ENCODE measurements at regions not wholly inside any gene's neighbourhood (a gene's known extent, or its start where the extent isn't known, plus 50 kb on each side); places are given as distances from the start of the nearest gene placed in this dataset.

- Histone ChIP-seq H3K4me1 (no peaks in the 10 kb centered on the region), H3K27ac (no peak overlapping the region), H3K27me3 (no peaks in the 10 kb centered on the region), H3K9me3 (no peaks in the 10 kb centered on the region), H3K4me3 (replicated peaks in 1 of 3) (no peak overlapping the region), H3K36me3 (no peaks in the 10 kb centered on the region)
- WGBS, 2 donors: 84 to 85% methylated on average over 4 to 5 of the region's 5 CpGs
- no peak for DNase-seq
- no peak for TF ChIP-seq CTCF (IDR thresholded peaks at IDR 0.05)
- TF ChIP-seq POLR2A (IDR thresholded peaks at IDR 0.05): no peak
- intact Hi-C loops (cut with DNase I): no loop called here
These were observed 2338.6 kb downstream of the LRRC4C start for GRCh38 chr11:39120890-39121289.

GRCh38 chr11:39113606-39114005 lies 2345.8 kb downstream of the LRRC4C start:
- TF ChIP-seq CTCF (IDR thresholded peaks at IDR 0.05) (no peak), POLR2A (IDR thresholded peaks at IDR 0.05) (no peak)
- Histone ChIP-seq H3K4me3 (replicated peaks in 1 of 3) (no peak overlapping the region), H3K27ac (no peak overlapping the region), H3K4me1 (no peaks in the 10 kb centered on the region), H3K36me3 (no peaks in the 10 kb centered on the region), H3K9me3 (no peaks in the 10 kb centered on the region), H3K27me3 (no peaks in the 10 kb centered on the region)
- intact Hi-C loops (cut with DNase I): no loop called here
- no peak for DNase-seq

DNA sequence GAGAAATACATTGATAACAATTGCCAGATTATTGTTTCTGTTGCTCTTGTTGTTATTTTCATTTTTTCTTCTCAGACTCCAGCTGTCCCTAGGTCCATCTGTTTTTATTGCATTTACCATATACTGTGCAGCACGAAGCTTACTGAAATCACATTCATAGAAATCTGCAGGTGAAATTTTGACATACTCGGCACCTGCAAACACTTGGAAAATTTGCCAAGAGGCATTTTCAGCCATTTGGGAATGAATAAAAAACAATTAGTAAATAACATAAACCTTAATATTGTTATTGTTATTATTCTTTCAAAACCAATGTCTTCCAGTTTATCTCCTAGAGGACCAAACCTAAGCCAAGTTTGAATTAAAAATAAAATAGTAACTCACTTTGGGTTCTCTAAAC lies 2357.2 kb downstream of the LRRC4C start:
- intact Hi-C loops (cut with DNase I): no loop called here
- Histone ChIP-seq H3K4me1 (no peaks in the 10 kb centered on the region), H3K36me3 (no peaks in the 10 kb centered on the region), H3K4me3 (replicated peaks in 1 of 3) (no peak overlapping the region), H3K27ac (no peak overlapping the region), H3K27me3 (no peaks in the 10 kb centered on the region), H3K9me3 (no peaks in the 10 kb centered on the region)
- DNase-seq: no peak
- TF ChIP-seq POLR2A (IDR thresholded peaks at IDR 0.05) (no peak), CTCF (IDR thresholded peaks at IDR 0.05) (no peak)
- 86% methylated on average over 2 of the region's 2 CpGs for WGBS, 2 donors

DNA sequence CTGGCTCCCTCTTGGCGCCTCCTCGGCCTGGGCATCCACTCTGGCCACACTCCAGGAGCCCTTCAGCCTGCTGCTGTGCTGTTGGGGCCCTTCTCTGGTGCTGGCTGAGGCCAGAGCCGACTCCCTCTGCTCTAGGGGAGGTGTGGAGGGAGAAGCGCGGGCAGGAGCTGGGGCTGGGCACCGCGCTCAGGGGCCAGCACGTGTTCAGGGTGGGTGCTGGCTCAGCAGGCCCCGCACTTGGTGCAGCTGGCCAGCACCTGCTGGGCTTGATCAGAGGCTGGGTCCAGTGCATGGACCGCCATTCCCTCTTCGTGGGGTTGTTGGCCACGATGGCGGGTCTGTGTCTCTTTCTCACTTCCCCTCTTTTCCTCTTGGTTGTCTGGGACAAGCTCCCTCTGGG lies 2381.0 kb downstream of the LRRC4C start:
- no peak overlapping the region for H3K4me3 ChIP-seq (replicated peaks in 1 of 3)

DNA sequence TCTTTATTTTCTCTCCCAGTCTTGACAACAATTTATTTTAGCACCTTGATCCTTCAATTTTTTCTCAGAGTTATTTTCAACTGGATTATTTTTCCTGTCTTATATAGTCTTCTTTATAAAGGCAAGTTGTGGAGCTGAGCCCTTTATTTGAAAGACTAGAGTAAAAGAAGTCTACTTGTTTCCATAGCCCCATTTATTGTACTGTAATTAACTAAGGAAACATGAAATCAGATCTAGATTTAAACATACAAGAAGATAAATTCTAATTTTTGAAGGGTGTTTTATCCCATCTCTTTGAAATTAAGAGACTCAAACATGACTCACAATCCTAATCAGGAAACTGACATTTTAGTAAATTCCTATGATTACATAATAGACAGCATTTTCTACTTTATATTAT lies 2421.8 kb downstream of the LRRC4C start:
- Histone ChIP-seq H3K4me3 (replicated peaks in 1 of 3) (no peak overlapping the region), H3K36me3 (no peaks in the 10 kb centered on the region), H3K27ac (no peak overlapping the region), H3K4me1 (no peaks in the 10 kb centered on the region), H3K9me3 (no peaks in the 10 kb centered on the region), H3K27me3 (no peaks in the 10 kb centered on the region)
- TF ChIP-seq CTCF (IDR thresholded peaks at IDR 0.05) (no peak), POLR2A (IDR thresholded peaks at IDR 0.05) (no peak)
- intact Hi-C loops (cut with DNase I): no loop called here
- DNase-seq: no peak

More for the DNA sequence above, 2381.0 kb downstream of the LRRC4C start:
- intact Hi-C loops (cut with DNase I): no loop called here
- no peaks in the 10 kb centered on the region for H3K9me3 ChIP-seq
- DNase-seq: no peak
- TF ChIP-seq POLR2A (IDR thresholded peaks at IDR 0.05): no peak
- no peak for TF ChIP-seq CTCF (IDR thresholded peaks at IDR 0.05)
- H3K27ac ChIP-seq: no peak overlapping the region
- no peaks in the 10 kb centered on the region for H3K36me3 ChIP-seq
- H3K27me3 ChIP-seq: no peaks in the 10 kb centered on the region
- 85 to 92% methylated on average over 6 to 13 of the region's 13 CpGs for WGBS, 2 donors
- H3K4me1 ChIP-seq: peaks cover 0 to 4% of the 10 kb centered on the region in 2 donors
